ENCODE measurements at regions not wholly inside any gene's neighbourhood (a gene's known extent, or its start where the extent isn't known, plus 50 kb on each side); places are given as distances from the start of the nearest gene placed in this dataset.

GRCh38 chr4:38529189-38530115 lies 134.5 kb upstream of the KLF3 start:
- Histone ChIP-seq H3K27me3 (ENCODE audit: insufficient read depth, low read length, poor library complexity) (no peaks in the 10 kb centered on the region), H3K4me1 (ENCODE audit: control insufficient read depth, low read depth, low read length) (no peaks in the 10 kb centered on the region), H3K23ac (ENCODE audit: low read length) (no peak overlapping the region), H3K79me1 (ENCODE audit: low read length) (no peaks in the 10 kb centered on the region), H3K4me2 (ENCODE audit: low read length) (no peak overlapping the region), H3K18ac (ENCODE audit: low read length) (no peak overlapping the region), H4K8ac (ENCODE audit: low read depth, low read length) (no peak overlapping the region), H4K5ac (ENCODE audit: low read length) (no peak overlapping the region), H3K79me2 (ENCODE audit: control insufficient read depth, insufficient read depth, low read length) (no peaks in the 10 kb centered on the region), H2BK15ac (replicated peaks; ENCODE audit: low read depth) (no peak overlapping the region), H3K27ac (ENCODE audit: low read depth, low read length) (no peak overlapping the region), H3K56ac (ENCODE audit: low read length) (no peak overlapping the region), H3K36me3 (ENCODE audit: control insufficient read depth, insufficient read depth, low read length) (no peaks in the 10 kb centered on the region), H3K9ac (ENCODE audit: low read length) (no peak overlapping the region), H2BK5ac (ENCODE audit: low read length) (no peak overlapping the region), H3K4ac (ENCODE audit: low read depth, low read length) (no peak overlapping the region), H3K4me3 (ENCODE audit: low read length) (no peak overlapping the region), H2BK120ac (ENCODE audit: low read depth, low read length) (no peak overlapping the region), H2AK5ac (ENCODE audit: low read length) (no peak overlapping the region)
- peak; percentile 15 for DNase-seq
- WGBS (ENCODE audit: extremely low coverage, insufficient coverage, low lambda C conversion rate): no CpG with 5 or more reads among the region's 15 CpGs

- Histone ChIP-seq H4K5ac (ENCODE audit: low read length) (no peak overlapping the region), H3K9ac (ENCODE audit: low read length) (no peak overlapping the region), H3K18ac (ENCODE audit: low read length) (no peak overlapping the region), H3K4me1 (ENCODE audit: control insufficient read depth, low read depth, low read length) (no peaks in the 10 kb centered on the region), H3K27me3 (ENCODE audit: insufficient read depth, low read length, poor library complexity) (no peaks in the 10 kb centered on the region), H3K4ac (ENCODE audit: low read depth, low read length) (no peak overlapping the region), H3K23ac (ENCODE audit: low read length) (no peak overlapping the region), H3K56ac (ENCODE audit: low read length) (no peak overlapping the region), H3K4me2 (ENCODE audit: low read length) (no peak overlapping the region), H2BK15ac (replicated peaks; ENCODE audit: low read depth) (no peak overlapping the region), H2BK5ac (ENCODE audit: low read length) (no peak overlapping the region), H2BK120ac (ENCODE audit: low read depth, low read length) (no peak overlapping the region), H3K79me1 (ENCODE audit: low read length) (no peaks in the 10 kb centered on the region), H2AK5ac (ENCODE audit: low read length) (no peak overlapping the region), H3K4me3 (ENCODE audit: low read length) (no peak overlapping the region), H3K36me3 (ENCODE audit: control insufficient read depth, insufficient read depth, low read length) (no peaks in the 10 kb centered on the region), H4K8ac (ENCODE audit: low read depth, low read length) (no peak overlapping the region), H3K27ac (ENCODE audit: low read depth, low read length) (no peak overlapping the region), H3K79me2 (ENCODE audit: control insufficient read depth, insufficient read depth, low read length) (no peaks in the 10 kb centered on the region)
- DNase-seq: no peak
- no CpG with 5 or more reads among the region's 1 CpG for WGBS (ENCODE audit: extremely low coverage, insufficient coverage, low lambda C conversion rate)
These were observed 133.5 kb upstream of the KLF3 start for GRCh38 chr4:38530486-38530885.

GRCh38 chr4:38531141-38531727 lies 132.8 kb upstream of the KLF3 start:
- Histone ChIP-seq H3K9ac (ENCODE audit: low read length) (no peak overlapping the region), H3K79me2 (ENCODE audit: control insufficient read depth, insufficient read depth, low read length) (no peaks in the 10 kb centered on the region), H3K27ac (ENCODE audit: low read depth, low read length) (no peak overlapping the region)

GRCh38 chr4:38532908-38533499 lies 131.0 kb upstream of the KLF3 start:
- no peak overlapping the region for H2BK5ac ChIP-seq (ENCODE audit: low read length)
- no peaks in the 10 kb centered on the region for H3K79me1 ChIP-seq (ENCODE audit: low read length)
- H2BK15ac ChIP-seq (replicated peaks; ENCODE audit: low read depth): no peak overlapping the region
- H3K9ac ChIP-seq (ENCODE audit: low read length): no peak overlapping the region
- H3K56ac ChIP-seq (ENCODE audit: low read length): no peak overlapping the region
- no peaks in the 10 kb centered on the region for H3K27me3 ChIP-seq (ENCODE audit: insufficient read depth, low read length, poor library complexity)
- no peak overlapping the region for H2AK5ac ChIP-seq (ENCODE audit: low read length)
- no peak overlapping the region for H3K23ac ChIP-seq (ENCODE audit: low read length)
- no peak overlapping the region for H3K27ac ChIP-seq (ENCODE audit: low read depth, low read length)
- H3K4me1 ChIP-seq (ENCODE audit: control insufficient read depth, low read depth, low read length): no peaks in the 10 kb centered on the region
- no peak for DNase-seq
- WGBS (ENCODE audit: extremely low coverage, insufficient coverage, low lambda C conversion rate): no CpG with 5 or more reads among the region's 6 CpGs
- no peaks in the 10 kb centered on the region for H3K79me2 ChIP-seq (ENCODE audit: control insufficient read depth, insufficient read depth, low read length)
- H2BK120ac ChIP-seq (ENCODE audit: low read depth, low read length): no peak overlapping the region
- H3K4me3 ChIP-seq (ENCODE audit: low read length): no peak overlapping the region
- no peak overlapping the region for H3K18ac ChIP-seq (ENCODE audit: low read length)
- no peak overlapping the region for H4K8ac ChIP-seq (ENCODE audit: low read depth, low read length)
- no peak overlapping the region for H3K4ac ChIP-seq (ENCODE audit: low read depth, low read length)
- no peak overlapping the region for H3K4me2 ChIP-seq (ENCODE audit: low read length)
- H3K36me3 ChIP-seq (ENCODE audit: control insufficient read depth, insufficient read depth, low read length): no peaks in the 10 kb centered on the region
- no peak overlapping the region for H4K5ac ChIP-seq (ENCODE audit: low read length)

More at GRCh38 chr4:38531141-38531727, 132.8 kb upstream of the KLF3 start:
- H3K27me3 ChIP-seq (ENCODE audit: insufficient read depth, low read length, poor library complexity): no peaks in the 10 kb centered on the region
- no peaks in the 10 kb centered on the region for H3K36me3 ChIP-seq (ENCODE audit: control insufficient read depth, insufficient read depth, low read length)
- no peak overlapping the region for H3K18ac ChIP-seq (ENCODE audit: low read length)
- no peaks in the 10 kb centered on the region for H3K79me1 ChIP-seq (ENCODE audit: low read length)
- H3K23ac ChIP-seq (ENCODE audit: low read length): no peak overlapping the region
- H2BK15ac ChIP-seq (replicated peaks; ENCODE audit: low read depth): no peak overlapping the region
- no peak overlapping the region for H4K8ac ChIP-seq (ENCODE audit: low read depth, low read length)
- DNase-seq: no peak
- H2BK5ac ChIP-seq (ENCODE audit: low read length): no peak overlapping the region
- WGBS (ENCODE audit: extremely low coverage, insufficient coverage, low lambda C conversion rate): no CpG with 5 or more reads among the region's 5 CpGs
- H2BK120ac ChIP-seq (ENCODE audit: low read depth, low read length): no peak overlapping the region
- H3K4me1 ChIP-seq (ENCODE audit: control insufficient read depth, low read depth, low read length): no peaks in the 10 kb centered on the region
- H3K4me2 ChIP-seq (ENCODE audit: low read length): no peak overlapping the region
- H3K56ac ChIP-seq (ENCODE audit: low read length): no peak overlapping the region
- H4K5ac ChIP-seq (ENCODE audit: low read length): no peak overlapping the region
- no peak overlapping the region for H3K4ac ChIP-seq (ENCODE audit: low read depth, low read length)
- H2AK5ac ChIP-seq (ENCODE audit: low read length): no peak overlapping the region
- no peak overlapping the region for H3K4me3 ChIP-seq (ENCODE audit: low read length)

- Histone ChIP-seq H2BK5ac (ENCODE audit: low read length) (no peak overlapping the region), H2AK5ac (ENCODE audit: low read length) (no peak overlapping the region), H3K79me2 (ENCODE audit: control insufficient read depth, insufficient read depth, low read length) (no peaks in the 10 kb centered on the region), H3K23ac (ENCODE audit: low read length) (no peak overlapping the region), H3K18ac (ENCODE audit: low read length) (no peak overlapping the region), H4K8ac (ENCODE audit: low read depth, low read length) (no peak overlapping the region), H4K5ac (ENCODE audit: low read length) (no peak overlapping the region), H3K9ac (ENCODE audit: low read length) (no peak overlapping the region), H2BK15ac (replicated peaks; ENCODE audit: low read depth) (no peak overlapping the region), H3K4me3 (ENCODE audit: low read length) (no peak overlapping the region), H3K4me2 (ENCODE audit: low read length) (no peak overlapping the region), H3K4ac (ENCODE audit: low read depth, low read length) (no peak overlapping the region), H2BK120ac (ENCODE audit: low read depth, low read length) (no peak overlapping the region), H3K56ac (ENCODE audit: low read length) (no peak overlapping the region), H3K4me1 (ENCODE audit: control insufficient read depth, low read depth, low read length) (no peaks in the 10 kb centered on the region), H3K79me1 (ENCODE audit: low read length) (no peaks in the 10 kb centered on the region), H3K36me3 (ENCODE audit: control insufficient read depth, insufficient read depth, low read length) (no peaks in the 10 kb centered on the region), H3K27ac (ENCODE audit: low read depth, low read length) (no peak overlapping the region), H3K27me3 (ENCODE audit: insufficient read depth, low read length, poor library complexity) (no peaks in the 10 kb centered on the region)
- no CpG with 5 or more reads among the region's 3 CpGs for WGBS (ENCODE audit: extremely low coverage, insufficient coverage, low lambda C conversion rate)
- DNase-seq: no peak
These were observed 129.5 kb upstream of the KLF3 start for GRCh38 chr4:38534344-38535045.
